Hematopoietic multipotent progenitor cell treated with erythropoietin and hydrocortisone succinate and interleukin-3 and kit ligand, for 4 days (in vitro differentiated cells): ENCODE measurements at regions not wholly inside any gene's neighbourhood (a gene's known extent, or its start where the extent isn't known, plus 50 kb on each side); places are given as distances from the start of the nearest gene placed in this dataset.

ENCODE experiments used
- DNase-seq: peaks from one replicate; pipeline ENCODE4 v3.0.0-alpha.2; 2015

DNA sequence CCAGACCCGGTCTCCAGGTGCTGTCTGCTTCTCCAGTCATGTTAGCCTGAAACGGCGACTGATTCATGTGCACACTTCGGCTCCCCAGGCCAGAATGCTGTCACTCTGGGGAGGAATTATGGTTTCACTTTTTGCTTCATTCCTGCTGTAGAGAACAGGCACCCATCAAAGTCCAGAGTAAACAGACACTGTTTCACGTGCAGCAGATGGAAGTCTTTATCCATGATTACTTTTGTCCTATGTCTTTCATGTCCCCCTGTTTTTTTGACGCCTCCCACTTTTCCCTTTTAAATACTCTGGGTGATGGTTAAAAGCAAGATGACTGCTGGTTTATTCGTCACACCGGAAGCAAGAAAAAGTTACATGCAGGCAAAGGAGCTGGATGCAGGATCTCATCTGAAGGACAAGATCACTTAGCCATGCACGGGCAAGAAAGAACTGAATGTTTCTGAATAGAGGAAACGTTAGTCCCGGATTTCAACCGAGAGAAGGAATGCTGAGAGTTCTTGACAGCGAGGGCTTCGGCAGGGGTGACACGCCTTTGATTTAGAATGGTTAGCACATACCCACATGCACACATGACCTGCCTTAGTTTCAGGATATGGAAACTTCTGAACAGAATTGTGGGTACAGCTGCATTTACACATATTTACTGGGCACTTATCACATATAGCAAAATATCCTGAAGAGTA lies 250.0 kb upstream of the KLF6 start:
- DNase-seq, result no peak

GRCh38 chr10:4033341-4033896 lies 248.4 kb upstream of the KLF6 start:
- DNase-seq, result no peak

- DNase-seq, result no peak
Observed at GRCh38 chr10:4029866-4030265, 244.9 kb upstream of the KLF6 start.

DNA sequence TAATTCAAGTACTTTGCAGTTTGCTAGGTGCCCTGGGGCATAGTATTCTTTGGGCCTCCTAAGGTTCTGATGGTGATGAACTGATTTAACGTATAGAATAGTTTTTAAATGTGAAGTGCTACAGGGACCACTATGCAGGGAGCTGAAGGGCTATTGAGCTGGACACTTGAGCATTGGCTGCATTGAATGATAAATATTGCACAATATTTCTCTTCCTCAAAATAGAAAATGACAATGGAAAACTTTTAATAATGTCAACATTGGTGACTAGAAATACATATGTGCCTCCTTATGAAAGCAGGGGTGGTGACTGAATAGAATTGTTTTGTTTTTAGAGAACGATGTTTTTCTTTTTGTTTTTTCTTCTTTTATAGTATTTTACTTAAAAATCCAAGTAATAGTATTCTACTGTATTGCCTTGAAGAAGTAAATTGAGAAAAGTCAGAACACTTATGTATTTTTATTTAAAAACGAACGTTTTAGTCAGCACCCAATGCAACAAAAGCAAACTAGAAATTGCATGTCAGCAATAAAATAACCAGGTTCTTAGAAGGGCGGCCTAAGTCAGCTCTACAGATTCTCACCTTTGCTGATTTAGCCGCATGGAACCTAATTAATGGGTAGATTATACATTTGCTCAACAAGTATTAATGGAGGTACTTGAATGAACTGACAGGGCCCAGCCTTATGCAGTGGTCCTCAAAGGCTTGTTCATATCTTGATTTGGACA lies 244.0 kb upstream of the KLF6 start:
- no peak for DNase-seq

- DNase-seq, result no peak
Observed at GRCh38 chr10:4028027-4028471, 243.0 kb upstream of the KLF6 start.

DNA sequence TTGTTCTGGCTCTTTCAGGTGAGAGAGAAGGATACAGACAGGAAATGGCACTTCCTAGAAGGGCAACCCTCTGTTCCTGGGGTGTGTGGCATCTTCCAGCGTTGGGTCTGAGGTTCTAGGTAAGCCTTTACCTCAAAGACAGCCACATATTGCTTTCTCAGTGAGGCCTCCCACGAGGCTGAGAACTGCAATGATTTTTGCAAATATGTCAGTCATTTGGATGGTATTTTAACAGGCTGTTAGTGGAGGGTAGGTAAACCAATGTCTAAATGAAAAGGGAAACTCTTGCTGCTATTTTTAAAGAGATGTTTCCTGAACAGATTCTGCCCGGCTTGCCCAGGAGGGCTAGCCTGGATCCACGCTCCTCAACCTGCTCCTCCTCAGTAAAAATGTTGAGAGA lies 240.3 kb upstream of the KLF6 start:
- DNase-seq, result no peak

GRCh38 chr10:4024516-4025245 lies 239.7 kb upstream of the KLF6 start:
- no peak for DNase-seq

DNA sequence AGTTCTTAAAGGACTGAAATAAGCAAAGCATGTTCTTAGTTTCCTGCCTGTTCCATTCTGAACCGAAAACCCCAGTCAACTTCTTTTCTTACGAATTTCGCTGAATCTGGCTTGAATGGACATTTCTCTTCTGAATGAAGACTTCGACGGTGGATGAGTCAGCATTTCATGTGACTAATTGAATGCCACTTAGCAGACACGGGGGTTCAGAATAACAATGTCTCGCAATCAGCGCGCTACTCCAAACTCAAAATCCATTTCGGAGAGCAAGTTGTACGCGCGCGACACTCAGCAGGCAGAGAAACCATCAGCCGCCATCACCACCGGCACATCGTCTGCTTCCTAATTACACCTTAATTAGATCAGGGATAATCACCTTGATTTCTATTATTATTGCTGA lies 239.0 kb upstream of the KLF6 start:
- no peak for DNase-seq

DNA sequence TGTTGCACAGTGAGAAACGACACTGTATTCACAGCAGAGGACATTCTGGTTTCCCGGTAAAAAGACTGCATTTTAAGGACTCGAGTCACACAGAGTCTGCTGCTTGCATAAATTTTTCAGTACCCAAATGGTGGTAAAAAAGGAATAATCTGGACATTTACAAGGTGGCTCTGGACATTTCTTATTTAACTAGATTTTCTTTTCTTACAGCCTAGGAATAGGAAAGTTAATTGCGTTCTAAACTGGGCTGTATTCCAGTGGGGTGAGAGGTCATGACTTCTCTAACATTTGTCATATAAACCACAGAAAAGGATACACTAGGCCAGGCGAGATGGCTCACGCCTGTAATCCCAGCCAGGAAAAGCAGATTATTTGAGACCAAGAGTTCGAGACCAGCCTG lies 237.5 kb upstream of the KLF6 start:
- no peak for DNase-seq

- DNase-seq, result no peak
Observed at GRCh38 chr10:4020631-4021030, 235.6 kb upstream of the KLF6 start.

- DNase-seq, result peak; percentile 39
Observed at GRCh38 chr10:4018054-4018511, 233.1 kb upstream of the KLF6 start.

- no peak for DNase-seq
Observed at GRCh38 chr10:4017336-4017735, 232.3 kb upstream of the KLF6 start.

- DNase-seq, result peak; percentile 68
Observed at GRCh38 chr10:4016214-4016740, 231.3 kb upstream of the KLF6 start.

- no peak for DNase-seq
Observed at GRCh38 chr10:4013651-4014121, 228.7 kb upstream of the KLF6 start.

DNA sequence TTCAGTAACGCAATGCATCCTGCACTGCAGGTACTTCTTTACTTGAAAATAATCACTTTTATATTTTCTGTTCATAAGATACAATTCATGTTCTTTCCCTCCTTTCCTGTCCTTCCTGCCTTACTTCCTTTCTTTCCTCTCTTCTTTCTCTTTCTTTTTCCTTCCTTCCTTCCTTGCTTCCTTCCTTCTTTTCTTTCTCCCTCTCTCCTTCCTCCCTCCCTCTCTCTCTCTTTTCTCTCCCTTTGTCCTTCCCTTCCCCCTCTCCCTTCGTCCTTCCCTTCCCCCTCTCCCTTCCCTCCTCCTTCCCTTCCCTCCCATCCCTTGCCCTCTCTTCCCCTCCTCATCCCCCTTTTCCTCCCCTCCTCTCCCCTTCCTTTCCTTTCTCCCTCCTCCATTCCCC lies 227.8 kb upstream of the KLF6 start:
- no peak for DNase-seq

DNA sequence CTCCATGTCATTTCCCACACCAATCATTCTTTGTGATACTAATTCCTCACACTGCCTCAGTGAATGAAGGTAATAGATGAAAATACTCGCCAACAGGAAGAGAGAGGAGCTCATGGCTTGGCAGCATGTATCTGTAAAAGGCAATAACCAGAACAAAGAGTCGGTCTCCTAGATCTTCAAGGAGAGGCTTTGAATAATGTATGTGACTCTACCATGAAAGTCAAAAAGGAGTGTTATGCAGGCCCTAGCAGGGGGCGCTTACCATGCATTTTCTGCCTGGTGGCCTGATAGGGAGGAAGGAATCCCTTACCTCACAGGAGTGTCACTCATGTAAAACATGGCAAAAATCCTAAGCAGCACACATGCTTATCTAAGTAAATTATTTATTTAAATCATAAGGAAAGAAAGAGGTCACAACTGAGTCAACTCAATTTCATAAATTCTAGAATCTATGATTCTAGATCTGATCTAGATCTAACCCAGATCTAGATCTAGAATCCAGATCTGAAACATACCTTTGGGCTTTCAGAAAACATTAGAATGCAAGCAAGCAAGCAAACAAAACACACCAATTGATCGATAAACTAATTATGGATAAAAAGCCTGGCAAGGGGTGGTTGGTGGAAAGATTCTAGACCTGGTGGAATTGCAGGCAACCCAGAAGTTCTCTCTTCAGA lies 226.3 kb upstream of the KLF6 start:
- no peak for DNase-seq

DNA sequence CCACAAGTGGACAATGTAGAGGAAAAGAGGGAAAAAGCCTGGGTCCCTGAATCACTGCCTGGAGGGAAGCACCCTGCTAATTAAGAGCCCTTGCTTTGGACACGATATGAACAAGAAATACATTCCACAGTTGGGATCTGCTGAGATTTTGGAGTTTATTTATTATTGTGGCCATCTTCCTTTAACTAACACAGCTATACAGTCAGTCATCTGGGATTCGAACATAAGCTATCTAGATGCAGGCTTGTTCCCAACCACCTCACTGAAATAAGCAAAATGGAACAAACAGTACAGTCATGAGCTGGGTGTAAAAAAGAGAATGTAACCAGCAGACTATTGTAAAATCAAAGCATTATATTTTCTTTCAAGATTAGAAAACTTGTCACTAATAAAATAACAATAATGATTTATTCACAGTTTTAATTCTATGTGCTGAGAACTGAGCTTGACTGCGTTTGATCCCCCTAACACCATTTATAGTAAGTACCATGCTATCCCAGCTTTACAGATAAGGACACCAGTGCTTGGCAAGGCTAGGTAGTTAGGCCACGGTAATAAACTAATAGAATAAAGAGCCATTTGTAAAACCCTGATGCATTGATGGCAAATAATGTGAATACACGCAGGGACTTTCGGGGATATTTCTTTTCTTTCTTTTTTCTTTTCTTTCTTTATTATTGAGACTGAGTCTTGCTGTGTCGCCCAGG lies 223.8 kb upstream of the KLF6 start:
- DNase-seq, result no peak

- no peak for DNase-seq
Observed at GRCh38 chr10:4007771-4008170, 222.8 kb upstream of the KLF6 start.

DNA sequence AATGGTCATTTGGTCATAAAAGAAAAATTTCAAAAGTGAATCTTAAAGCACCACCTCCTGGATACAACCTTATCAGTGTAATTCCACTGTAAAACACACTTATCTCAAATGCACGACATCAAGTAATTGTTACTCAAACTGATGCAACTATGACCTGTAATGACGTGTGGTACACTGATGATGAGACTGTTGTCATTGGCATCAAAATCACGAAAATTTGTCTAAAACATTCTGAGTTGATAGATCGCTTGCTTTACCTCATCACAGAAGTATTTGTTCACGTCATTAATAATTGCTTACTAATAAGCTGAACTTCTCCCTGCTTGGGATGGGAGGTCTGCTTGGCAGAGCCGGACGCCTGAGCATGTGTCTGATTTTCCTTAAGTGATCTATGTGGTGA lies 221.8 kb upstream of the KLF6 start:
- no peak for DNase-seq

DNA sequence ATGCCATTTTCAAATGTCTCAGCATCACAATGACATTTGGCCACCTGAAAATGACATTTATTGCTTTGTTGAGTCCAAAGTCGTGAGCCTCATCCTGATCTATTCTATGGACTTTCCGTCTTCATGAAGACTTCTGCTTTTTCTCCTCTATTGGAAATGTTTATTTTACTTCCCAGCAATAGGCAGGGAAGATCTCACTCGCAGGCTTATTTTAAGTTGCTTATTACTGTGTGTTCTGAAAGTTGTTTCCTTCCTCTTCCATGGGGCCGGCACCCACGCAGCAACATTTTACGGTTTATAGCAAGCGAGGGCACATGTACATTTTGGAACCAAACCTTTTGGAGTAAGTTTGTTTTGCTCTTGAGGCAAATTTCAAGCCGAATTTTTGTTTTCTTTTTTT lies 221.0 kb upstream of the KLF6 start:
- peak; percentile 22 for DNase-seq

- DNase-seq, result no peak
Observed at GRCh38 chr10:4004990-4005389, 220.0 kb upstream of the KLF6 start.

GRCh38 chr10:4004144-4004543 lies 219.1 kb upstream of the KLF6 start:
- no peak for DNase-seq
